CD4-positive, alpha-beta T cell treated with Interleukin-1 beta for 1 hour (primary cell): ENCODE measurements at regions not wholly inside any gene's neighbourhood (a gene's known extent, or its start where the extent isn't known, plus 50 kb on each side); places are given as distances from the start of the nearest gene placed in this dataset.

ENCODE experiments used
- DNase-seq, 2 donors: peaks; one replicate each; pipeline ENCODE4 v3.0.0-alpha.2; 2020 to 2022

DNA sequence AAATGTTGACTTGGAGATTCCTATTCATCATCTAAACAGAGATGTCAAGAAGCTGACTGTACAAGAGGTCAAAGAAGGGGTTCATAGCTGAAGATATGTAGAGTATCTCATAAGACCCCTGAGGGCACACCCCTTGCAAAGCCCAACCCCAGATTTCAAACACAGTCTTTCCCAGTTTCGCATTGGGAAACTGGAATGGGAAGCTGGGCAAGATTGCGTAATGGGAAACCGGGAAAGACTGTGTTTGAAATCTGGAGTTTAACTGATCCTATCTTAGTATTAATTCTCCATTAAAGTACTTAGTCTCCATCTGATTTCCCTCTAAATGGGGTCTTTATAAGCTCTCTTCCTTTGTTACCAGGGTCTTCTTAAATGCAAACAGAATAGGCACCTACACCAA, 99.5 kb downstream of the FAM76B start:
- no peak for DNase-seq

DNA sequence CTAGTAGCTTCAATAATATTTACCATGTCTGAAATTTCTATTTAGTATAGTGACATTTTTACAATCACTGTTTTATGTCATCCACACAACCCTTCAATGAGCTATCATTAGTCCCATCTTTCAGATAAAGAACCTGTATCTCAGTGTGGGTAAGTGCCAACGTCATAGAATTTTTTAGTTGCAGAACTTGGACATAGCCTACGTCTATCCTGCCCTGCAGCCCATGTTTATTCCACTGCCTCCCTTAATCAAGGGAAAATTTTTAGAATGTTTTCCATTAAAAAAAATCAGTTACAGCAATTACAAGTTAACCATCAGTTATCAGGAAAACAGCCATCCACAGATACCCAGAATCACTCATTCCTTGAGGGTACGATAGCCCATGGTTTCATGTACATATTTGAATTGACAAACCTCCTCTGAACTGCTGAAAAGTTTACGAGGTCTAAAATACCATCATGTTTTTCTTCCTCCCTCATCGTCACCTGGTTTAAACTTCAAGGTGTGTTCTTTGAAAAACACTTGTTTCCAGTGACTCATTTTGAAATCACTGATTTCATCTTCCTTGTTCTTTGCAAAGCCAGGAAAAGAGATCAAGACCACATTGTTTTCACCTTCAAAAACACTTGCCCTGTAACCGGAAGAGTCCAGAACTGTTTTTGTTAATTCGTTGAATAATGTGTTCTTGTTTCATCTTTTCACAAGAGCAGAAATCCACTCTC, 100.9 kb downstream of the FAM76B start:
- DNase-seq, result peak in 1 of 2 donors; percentile 50

DNA sequence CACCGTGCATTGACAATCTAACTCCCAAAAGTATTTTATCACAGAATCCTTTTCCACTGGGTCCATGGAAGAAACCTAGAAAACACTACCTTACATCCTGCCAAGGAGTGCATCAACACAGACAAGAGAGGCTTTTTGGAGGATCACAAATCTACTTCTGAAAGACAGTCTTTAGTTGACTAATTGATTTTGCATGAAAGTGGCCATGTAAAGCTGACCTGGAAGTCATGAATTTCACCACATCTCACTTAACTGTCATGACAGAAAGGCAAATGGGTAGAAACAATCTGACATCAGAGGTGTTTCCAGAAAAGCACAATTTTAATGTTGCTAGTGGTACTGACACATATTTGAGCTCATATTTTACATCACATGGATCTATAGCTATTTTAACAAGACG, 101.6 kb downstream of the FAM76B start:
- DNase-seq, result no peak

DNA sequence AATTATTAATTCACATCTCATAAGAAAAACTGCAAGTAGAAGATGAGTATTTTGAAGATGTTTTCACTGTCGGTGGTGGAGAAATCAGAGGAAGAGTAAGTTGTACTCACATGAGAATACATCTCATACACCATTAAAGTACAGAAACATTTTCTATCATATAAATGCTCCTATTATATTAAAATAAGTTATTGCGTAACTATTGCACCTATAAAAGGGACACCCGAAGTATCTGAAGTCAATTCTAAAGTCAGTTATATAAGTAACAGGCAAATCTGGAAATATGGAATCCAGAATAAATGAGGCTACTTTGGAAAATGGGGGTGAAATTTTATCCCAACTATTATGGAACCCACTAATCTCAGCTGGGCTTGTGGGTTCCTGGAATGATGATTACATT, 103.3 kb downstream of the FAM76B start:
- no peak for DNase-seq

- no peak for DNase-seq
These were observed 104.9 kb downstream of the FAM76B start for GRCh38 chr11:95684701-95685100.

- DNase-seq, result no peak
These were observed 105.4 kb downstream of the FAM76B start for GRCh38 chr11:95684170-95684569.

DNA sequence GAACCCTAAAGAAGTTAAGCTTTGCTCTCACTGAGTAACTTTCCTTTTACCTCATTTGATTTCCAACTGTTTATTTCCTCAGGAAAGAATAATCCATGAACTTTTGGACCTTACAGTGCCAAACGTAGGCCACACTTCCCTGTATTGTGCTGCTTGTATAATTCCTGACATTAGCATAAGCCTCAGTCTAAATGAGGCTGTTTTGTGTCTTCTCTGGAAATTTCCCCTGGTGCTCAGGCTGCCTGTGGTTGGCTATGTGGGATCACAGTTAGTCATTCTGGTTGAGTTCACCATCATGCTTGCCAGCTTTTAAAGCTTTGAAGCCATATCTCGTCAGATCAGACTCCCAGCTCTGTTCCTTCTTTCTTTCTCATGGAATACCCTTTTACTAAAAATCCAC, 107.0 kb downstream of the FAM76B start:
- no peak for DNase-seq

GRCh38 chr11:95680169-95680929, 109.2 kb downstream of the FAM76B start:
- DNase-seq, result no peak

GRCh38 chr11:95678988-95679387, 110.6 kb downstream of the FAM76B start:
- DNase-seq, result no peak

DNA sequence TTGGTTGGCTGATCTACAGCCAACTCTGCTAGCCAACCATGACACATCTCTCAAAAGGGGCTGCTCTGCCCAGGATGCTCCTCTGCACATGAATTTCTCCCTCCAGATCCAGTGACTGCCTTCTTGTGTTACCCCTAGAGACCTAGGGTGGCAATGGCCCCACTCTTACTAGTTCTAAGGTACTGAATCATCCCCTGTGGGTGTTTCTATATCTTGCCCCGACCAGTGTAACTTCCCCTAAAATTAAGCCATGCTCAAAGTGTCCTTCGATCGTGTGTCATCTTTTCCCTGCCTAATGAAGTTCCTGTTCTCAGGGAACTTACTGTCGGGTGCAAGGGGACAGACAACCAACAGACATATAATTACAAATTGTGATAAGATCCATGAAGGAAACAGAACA, 113.3 kb downstream of the FAM76B start:
- no peak for DNase-seq

DNA sequence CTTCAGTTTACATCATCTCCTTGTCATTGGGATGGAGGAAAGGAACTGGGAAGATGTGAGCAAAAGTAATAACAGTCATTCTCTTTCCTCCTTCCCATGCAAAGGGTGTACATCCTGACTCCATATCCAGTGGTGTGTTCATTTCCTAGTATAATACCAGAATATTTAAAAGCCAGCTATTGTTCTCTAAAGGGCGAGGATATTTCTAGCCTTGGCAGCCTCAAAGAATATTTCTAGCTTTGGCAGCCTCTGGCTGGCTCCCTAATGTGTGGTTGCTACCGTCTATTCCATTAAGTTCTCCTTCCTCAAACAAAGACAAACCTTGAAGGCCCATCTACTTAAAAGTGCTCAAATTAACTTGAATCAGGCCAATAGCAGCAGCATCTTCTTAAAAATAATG, 114.0 kb downstream of the FAM76B start:
- DNase-seq, result no peak

DNA sequence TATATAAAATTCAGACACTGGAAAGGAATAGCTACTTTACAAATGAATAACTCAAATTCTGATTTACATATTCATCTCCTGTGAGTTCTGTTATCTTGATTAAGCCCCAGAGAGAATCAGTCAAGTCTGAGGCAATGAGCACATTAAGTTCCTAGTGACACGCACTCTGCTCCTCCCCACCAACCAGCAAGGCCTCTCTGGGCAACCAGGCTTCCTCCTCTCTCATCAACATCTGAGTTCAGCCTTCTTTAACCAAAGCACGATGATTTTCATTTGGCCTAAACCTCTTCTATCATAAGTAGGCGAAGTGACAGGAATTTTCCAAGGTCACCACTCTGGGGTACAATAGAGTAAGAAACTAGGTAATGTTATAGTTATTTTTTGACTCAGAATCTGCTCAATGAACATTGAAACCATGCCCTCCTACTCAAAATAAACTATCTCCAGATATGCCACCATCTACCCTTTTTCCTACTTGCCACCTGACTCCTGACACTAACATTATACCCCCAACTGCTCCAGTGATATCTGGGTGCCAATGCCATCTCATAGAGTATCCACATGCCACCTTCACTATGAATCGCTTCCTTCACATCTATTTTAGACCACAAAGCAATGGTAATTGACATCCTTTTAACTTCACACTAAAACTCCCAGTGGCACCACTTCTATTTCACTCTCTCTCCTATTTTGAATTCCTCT, 114.8 kb downstream of the FAM76B start:
- DNase-seq, result no peak

DNA sequence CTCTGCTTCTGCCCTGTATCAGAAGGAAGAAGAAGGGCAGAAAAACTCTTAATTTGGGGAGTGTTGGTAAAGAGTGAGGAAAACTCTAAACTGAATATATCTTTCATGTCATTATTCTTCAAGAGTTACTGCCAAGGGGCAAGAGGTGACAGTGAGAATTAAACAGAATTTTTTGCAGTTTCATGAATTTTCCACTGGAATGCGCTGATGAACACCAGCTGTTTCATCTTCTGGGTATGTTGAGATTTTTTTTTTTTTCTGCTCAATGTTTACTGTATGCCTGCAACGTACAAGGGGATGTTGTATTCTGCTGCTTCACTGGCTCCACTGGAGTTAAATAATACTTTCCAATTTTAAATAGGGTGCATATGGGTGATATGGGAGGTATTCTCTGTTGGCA, 117.8 kb downstream of the FAM76B start:
- DNase-seq, result no peak

DNA sequence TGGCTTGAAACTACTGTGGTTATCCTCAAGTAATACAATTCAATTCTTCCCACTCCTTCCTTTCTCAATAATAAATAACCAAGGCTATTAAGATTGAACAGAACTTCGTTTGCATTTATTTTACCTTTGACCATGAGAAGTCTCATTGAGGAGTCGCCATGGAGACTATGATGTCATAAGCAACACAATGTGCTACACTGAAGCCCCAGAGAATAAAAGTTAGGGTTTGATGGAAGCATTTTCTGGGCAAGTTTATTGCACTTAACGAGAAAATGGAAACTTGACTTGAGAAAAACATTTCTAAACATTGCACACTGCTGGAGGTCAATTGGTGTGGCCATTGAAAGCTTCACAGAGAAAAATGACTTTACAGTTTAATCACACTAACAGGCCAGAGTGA, 121.5 kb downstream of the FAM76B start:
- no peak for DNase-seq

DNA sequence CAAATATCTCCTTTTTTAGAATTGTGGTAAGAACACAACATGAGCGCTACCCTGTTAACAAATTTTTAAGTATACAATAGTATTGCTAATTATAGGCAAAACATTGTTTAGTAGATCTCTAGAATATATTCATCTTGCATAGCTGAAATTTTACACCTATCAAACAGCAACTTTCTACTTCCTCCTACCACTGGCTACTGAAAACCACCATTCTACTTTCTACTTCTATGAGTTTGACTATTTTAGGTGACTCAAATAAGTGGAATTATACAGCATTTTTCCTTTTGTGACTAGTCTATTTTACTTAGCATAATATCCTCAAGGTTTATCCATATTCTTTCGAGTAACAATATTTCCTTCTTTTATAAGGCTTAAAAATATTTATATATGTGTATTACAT, 128.4 kb downstream of the FAM76B start:
- DNase-seq, result no peak

DNA sequence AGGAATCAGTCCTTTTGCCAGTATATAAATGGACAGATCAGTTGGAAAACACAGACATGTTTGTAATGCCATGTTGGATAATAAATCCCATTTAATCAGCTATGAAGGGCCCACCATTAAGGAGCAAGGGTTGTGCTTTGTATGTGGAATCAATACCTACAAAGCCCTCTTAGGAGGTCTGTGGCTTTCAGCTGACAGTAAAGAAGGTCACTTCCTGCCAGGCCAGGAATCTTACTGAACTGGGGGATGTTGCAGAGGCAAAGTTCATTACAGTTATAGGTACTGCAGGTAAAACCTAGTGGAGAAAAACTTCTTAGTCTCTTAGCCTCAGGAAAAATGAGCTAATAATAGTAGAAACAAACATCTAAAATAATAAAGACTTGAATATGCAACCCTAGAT, 129.5 kb downstream of the FAM76B start:
- no peak for DNase-seq

DNA sequence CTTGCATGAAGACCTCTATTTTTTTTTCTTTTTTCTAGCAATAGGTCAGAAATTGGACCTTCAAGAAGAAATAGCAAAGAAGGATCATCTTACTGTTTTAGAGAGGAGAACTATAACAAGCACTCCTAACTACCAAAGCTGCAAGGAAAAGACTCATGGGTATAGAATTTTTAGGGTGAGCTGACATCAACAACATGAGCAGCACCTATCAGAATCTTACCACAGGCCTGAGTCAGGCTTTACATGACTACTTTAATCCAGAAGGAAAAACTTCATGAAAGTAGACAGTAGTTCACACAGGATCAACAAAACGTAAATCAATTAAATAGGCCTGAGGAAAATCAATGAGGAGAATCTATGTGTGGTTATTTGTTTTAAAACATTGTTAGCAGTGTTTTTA, 130.5 kb downstream of the FAM76B start:
- no peak for DNase-seq

- no peak for DNase-seq
These were observed 134.0 kb downstream of the FAM76B start for GRCh38 chr11:95655536-95655935.

DNA sequence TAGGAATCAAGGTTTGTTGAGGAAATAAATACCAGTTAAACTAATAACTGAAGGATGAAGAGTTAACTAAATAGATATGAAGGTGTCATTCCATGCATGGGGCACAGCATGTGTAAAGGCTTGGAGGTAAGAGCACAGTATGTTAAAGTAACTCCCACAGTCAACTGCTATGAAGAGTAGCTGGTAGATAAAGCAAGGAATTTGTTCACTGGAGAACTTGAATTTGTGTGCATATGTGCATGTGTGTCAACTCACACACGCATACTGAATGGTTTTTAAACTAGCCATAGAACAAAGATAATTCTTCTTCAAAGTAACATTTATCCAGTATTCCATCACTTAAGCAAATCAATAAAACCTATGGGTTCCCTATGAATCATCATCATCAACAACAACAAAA, 135.9 kb downstream of the FAM76B start:
- DNase-seq, result no peak

GRCh38 chr11:95653099-95653498, 136.5 kb downstream of the FAM76B start:
- no peak for DNase-seq

GRCh38 chr11:95652002-95652472, 137.5 kb downstream of the FAM76B start:
- DNase-seq, result no peak

DNA sequence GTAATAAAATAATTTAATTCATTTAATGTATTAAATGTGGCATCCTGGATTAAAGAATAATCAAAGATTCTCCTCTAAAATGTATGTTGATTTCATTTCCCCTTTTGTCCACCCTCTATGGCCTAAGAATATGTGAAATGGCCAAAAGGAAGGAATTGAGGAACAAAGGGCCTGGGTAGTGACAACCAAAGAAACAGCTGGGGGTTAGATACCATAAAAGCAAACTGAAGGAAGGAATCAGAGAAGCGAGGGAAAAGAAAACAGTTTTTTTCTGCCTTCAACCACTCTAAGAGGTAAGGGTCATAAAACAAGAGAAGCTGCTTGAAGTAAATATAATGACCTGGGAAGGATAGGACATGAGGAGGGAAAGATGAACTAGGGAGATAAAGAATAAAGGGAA, 139.3 kb downstream of the FAM76B start:
- DNase-seq, result no peak

- DNase-seq, result no peak
These were observed 141.7 kb downstream of the FAM76B start for GRCh38 chr11:95647871-95648270.

DNA sequence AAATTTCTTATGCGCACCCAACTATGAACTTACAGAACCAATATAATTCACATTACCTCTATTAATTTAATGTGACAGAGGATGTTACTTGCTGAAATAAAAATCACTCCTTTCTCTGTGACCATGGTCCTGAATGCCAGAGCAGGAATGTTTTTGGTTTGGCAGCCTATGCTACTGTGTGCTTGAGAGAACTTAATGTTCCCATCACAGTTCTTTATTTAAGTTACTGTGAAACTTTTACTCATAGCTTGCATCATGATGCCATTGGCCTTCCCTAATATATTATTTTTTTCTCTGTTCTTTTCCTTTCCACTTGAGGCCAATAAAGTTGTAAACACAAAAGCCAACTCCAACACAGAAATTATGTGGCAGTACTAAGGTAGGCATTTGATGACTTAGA, 142.2 kb downstream of the FAM76B start:
- no peak for DNase-seq
